HK-2 (cell line): ENCODE measurements at regions not wholly inside any gene's neighbourhood (a gene's known extent, or its start where the extent isn't known, plus 50 kb on each side); places are given as distances from the start of the nearest gene placed in this dataset.
A peak's percentile ranks its signal among the peaks of the same experiment; 100 is the strongest.
"Not testable (repeated sequence)": the region's sequence is repeated elsewhere in the genome, so short reads cannot be mapped to it uniquely, and the experiment has no call there.

Experiments used
- DNase-seq: peaks from one replicate; pipeline ENCODE4 v3.0.0-alpha.2; 2018; ENCODE audit not compliant: unreplicated experiment

GRCh38 chr7:69060516-69060915, 537.8 kb upstream of the AUTS2 start:
- no peak for DNase-seq

GRCh38 chr7:69062020-69062765, 536.1 kb upstream of the AUTS2 start:
- DNase-seq = no peak

- DNase-seq = peak; percentile 3
Measured at GRCh38 chr7:69067397-69067796, 530.9 kb upstream of the AUTS2 start.

GRCh38 chr7:69070476-69070875, 527.8 kb upstream of the AUTS2 start:
- DNase-seq = no peak

- DNase-seq = no peak
Measured at GRCh38 chr7:69076566-69076965, 521.7 kb upstream of the AUTS2 start.

GRCh38 chr7:69078997-69079769, 519.1 kb upstream of the AUTS2 start:
- no peak for DNase-seq

GRCh38 chr7:69087281-69087680, 511.0 kb upstream of the AUTS2 start:
- DNase-seq = not testable (repeated sequence)

GRCh38 chr7:69088185-69088584, 510.1 kb upstream of the AUTS2 start:
- no peak for DNase-seq

GRCh38 chr7:69090936-69091335, 507.3 kb upstream of the AUTS2 start:
- no peak for DNase-seq

GRCh38 chr7:69091521-69091920, 506.8 kb upstream of the AUTS2 start:
- no peak for DNase-seq

- no peak for DNase-seq
Measured at GRCh38 chr7:69095127-69095526, 503.1 kb upstream of the AUTS2 start.

GRCh38 chr7:69095649-69096048, 502.6 kb upstream of the AUTS2 start:
- DNase-seq = no peak

- DNase-seq = no peak
Measured at GRCh38 chr7:69104023-69104422, 494.3 kb upstream of the AUTS2 start.

GRCh38 chr7:69105092-69105491, 493.2 kb upstream of the AUTS2 start:
- no peak for DNase-seq

- DNase-seq = no peak
Measured at GRCh38 chr7:69105981-69106380, 492.3 kb upstream of the AUTS2 start.

GRCh38 chr7:69106449-69106848, 491.8 kb upstream of the AUTS2 start:
- not testable (repeated sequence) for DNase-seq

GRCh38 chr7:69106946-69107345, 491.3 kb upstream of the AUTS2 start:
- DNase-seq = not testable (repeated sequence)

- DNase-seq = no peak
Measured at GRCh38 chr7:69108097-69108496, 490.2 kb upstream of the AUTS2 start.

GRCh38 chr7:69109246-69109645, 489.0 kb upstream of the AUTS2 start:
- DNase-seq = no peak

- no peak for DNase-seq
Measured at GRCh38 chr7:69109879-69110278, 488.4 kb upstream of the AUTS2 start.

- DNase-seq = no peak
Measured at GRCh38 chr7:69110450-69111050, 487.7 kb upstream of the AUTS2 start.

- no peak for DNase-seq
Measured at GRCh38 chr7:69114374-69114773, 483.9 kb upstream of the AUTS2 start.

GRCh38 chr7:69115788-69116187, 482.5 kb upstream of the AUTS2 start:
- no peak for DNase-seq
